NB4 (cell line): ENCODE measurements at regions not wholly inside any gene's neighbourhood (a gene's known extent, or its start where the extent isn't known, plus 50 kb on each side); places are given as distances from the start of the nearest gene placed in this dataset.

Source experiments
- DNase-seq: peaks from one replicate; pipeline ENCODE4 v3.0.0; 2010; ENCODE audit warnings: low read depth
- H3K4me3 ChIP-seq: one replicate; pipeline ENCODE4 v1.5.1; 2011; ENCODE audit warnings: mild to moderate bottlenecking, low read depth, low read length, moderate library complexity
- CTCF ChIP-seq: IDR thresholded peaks from one replicate; pipeline ENCODE4 v1.5.1; 2012; ENCODE audit warnings: low read depth, low read length
- MYC ChIP-seq: IDR thresholded peaks from 2 replicates; pipeline ENCODE4 v1.6.1; 2011; ENCODE audit warnings: low read depth, low read length
- POLR2A ChIP-seq: IDR thresholded peaks from 2 replicates; pipeline ENCODE4 v1.6.1; 2011; ENCODE audit warnings: mild to moderate bottlenecking; ENCODE audit not compliant: insufficient read length; ENCODE audit errors: extremely low read depth
- TF ChIP-seq, protein P1 (sequence below): IDR thresholded peaks from 2 replicates; pipeline ENCODE4 v1.6.1; 2011; ENCODE audit warnings: low read depth, low read length

- peak; percentile 54 for DNase-seq
- TF ChIP-seq, protein P1, sequence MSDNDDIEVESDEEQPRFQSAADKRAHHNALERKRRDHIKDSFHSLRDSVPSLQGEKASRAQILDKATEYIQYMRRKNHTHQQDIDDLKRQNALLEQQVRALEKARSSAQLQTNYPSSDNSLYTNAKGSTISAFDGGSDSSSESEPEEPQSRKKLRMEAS = no peak
- peak; percentile 80 for TF ChIP-seq CTCF
- no peak overlapping the region for H3K4me3 ChIP-seq
These were observed 243.5 kb upstream of the CAND1 start for GRCh38 chr12:67025543-67026114.

- TF ChIP-seq MYC (no peak), CTCF (no peak), POLR2A (no peak)
- TF ChIP-seq, protein P1 = no peak
- H3K4me3 ChIP-seq = no peak overlapping the region
- no peak for DNase-seq
These were observed 242.5 kb upstream of the CAND1 start for GRCh38 chr12:67026487-67027246.

DNA sequence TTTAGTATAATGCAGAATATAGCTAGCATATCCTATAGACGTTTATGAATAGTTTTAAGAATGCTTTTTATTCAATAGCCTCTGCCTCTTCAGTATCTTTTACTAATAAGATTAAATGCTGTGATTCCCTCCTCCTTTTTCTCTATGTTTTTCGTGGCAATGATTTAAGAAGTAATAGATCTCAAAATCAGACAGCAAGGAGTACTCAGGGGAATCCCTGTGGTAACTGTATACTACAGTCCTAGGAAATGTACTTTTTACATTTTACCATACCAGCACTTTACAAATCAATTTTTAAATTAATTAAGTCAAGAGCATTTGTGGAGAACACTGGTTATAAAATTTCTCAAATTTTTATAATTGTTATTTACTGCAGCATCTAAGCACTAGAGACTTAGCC lies 240.6 kb upstream of the CAND1 start:
- no peak for TF ChIP-seq CTCF
- TF ChIP-seq, protein P1 = no peak
- no peak for DNase-seq
- no peak overlapping the region for H3K4me3 ChIP-seq

DNA sequence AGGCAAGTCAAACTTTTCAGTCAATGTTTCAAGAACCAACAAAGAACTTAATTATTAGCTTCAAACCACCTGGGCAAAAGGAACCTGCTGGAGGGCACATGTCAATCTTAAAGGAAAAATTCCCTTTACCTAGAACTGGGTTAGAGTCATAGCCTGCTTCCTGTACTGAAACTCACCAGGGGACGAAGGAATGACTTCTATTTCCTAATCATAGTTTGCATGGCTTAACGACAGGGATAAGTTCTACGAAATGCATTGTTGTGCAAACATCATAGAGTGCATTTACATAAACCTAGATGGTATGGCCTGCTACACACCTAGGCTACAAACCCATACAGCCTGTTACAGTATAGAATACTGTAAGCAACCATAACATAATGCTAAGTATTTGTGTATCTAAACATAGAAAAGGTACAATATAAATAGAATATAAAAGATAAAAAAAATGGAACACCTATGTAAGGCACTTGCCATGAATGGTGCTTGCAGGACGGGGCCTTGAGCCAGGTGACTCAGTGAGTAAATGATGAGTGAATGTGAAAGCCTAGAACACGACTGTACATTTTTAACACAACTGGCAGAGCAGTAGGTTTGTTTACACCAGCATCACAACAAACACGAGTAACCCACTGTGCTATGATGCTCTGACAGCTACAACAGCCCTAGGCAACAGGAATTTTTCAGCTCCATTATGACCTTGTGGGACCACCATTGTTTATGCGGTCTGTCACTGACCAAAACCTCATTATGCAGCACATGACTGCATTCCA lies 234.9 kb upstream of the CAND1 start:
- no peak overlapping the region for H3K4me3 ChIP-seq
- TF ChIP-seq CTCF = no peak
- no peak for TF ChIP-seq MYC
- TF ChIP-seq, protein P1 = no peak
- no peak for TF ChIP-seq POLR2A
- DNase-seq = no peak

GRCh38 chr12:67035121-67035520 lies 234.0 kb upstream of the CAND1 start:
- H3K4me3 ChIP-seq = no peak overlapping the region
- DNase-seq = no peak
- TF ChIP-seq MYC (no peak), POLR2A (no peak), CTCF (no peak)
- TF ChIP-seq, protein P1 = no peak
